K562 (cell line): ENCODE measurements at regions not wholly inside any gene's neighbourhood (a gene's known extent, or its start where the extent isn't known, plus 50 kb on each side); places are given as distances from the start of the nearest gene placed in this dataset.

Experiments
- ATAC-seq: fragments of 200-7000 bp; cut with Tn5 transposase; 3 replicates; pipeline ENCODE4 v1.9.1; 2020; ENCODE audit warnings: moderate library complexity
- BruUV-seq: library from RNA; stranded (reverse); fragments of 400-500 nt; replicated peaks from 2 replicates; lab custom pipeline; 2021; lab: Mats Ljungman, UMichigan
- CTCF ChIA-PET: fragments of 300-600 bp; formaldehyde crosslinking; extraction: SDS; loops from one replicate; lab custom pipeline; 2021; ENCODE audit warnings: low intra/inter-chr PET ratio; lab: Yijun Ruan, JAX
- POLR2A ChIA-PET: fragments of 300-600, 350-650 bp; sonication (Branson Sonifier 250); formaldehyde crosslinking; extraction: SDS; loops from one replicate; lab custom pipeline; 2021; ENCODE audit warnings: antibody characterized with exemption, inconsistent platforms; lab: Yijun Ruan, JAX
- DNase-seq, 4 experiments: peaks; one replicate each; pipeline versions ENCODE4 v3.0.0 to v3.0.0-alpha.2; 2011 to 2018; ENCODE audit warnings: low spot score in 3 of 4, mixed read lengths in 3 of 4; ENCODE audit errors: extremely low read depth in 1 of 4
- FAIRE-seq: peaks from 2 replicates; lab custom pipeline; 2011; peaks lifted over from hg19 to GRCh38; lab: Jason Lieb, UNC
- H2AFZ ChIP-seq: 2 replicates; pipeline ENCODE4 v1.6.0; 2011; ENCODE audit warnings: low read depth, low read length, control low read depth, inconsistent platforms
- H3K27ac ChIP-seq: fragments of 200-600 bp; 3 replicates; pipeline ENCODE4 v1.8.0; 2011; ENCODE audit warnings: low read depth, mild to moderate bottlenecking, control low read depth, inconsistent platforms, low read length, moderate library complexity, mixed read lengths; ENCODE audit errors: extremely low read depth
- H3K27me3 ChIP-seq, 2 experiments: fragments of 300-600 bp in 1 of 2; 2 replicates in 1 of 2; 3 replicates in 1 of 2; pipeline versions ENCODE4 v1.6.0 to v1.8.0; 2011; ENCODE audit warnings: inconsistent platforms in 2 of 2, low read length in 2 of 2, mild to moderate bottlenecking in 1 of 2, mixed read lengths in 1 of 2, moderate library complexity in 1 of 2; ENCODE audit not compliant: control insufficient read depth in 2 of 2, insufficient read depth in 2 of 2
- H3K36me3 ChIP-seq: fragments of 300-600 bp; 3 replicates; pipeline ENCODE4 v1.8.0; 2011; ENCODE audit warnings: mild to moderate bottlenecking, low read length, inconsistent platforms; ENCODE audit not compliant: control insufficient read depth, insufficient read depth
- H3K4me1 ChIP-seq, 2 experiments: fragments of 200-600 bp in 1 of 2; replicated peaks in 1 of 2; 2 replicates in 1 of 2; 3 replicates in 1 of 2; pipeline versions ENCODE4 v1.5.1 to v1.8.0; 2011; ENCODE audit warnings: inconsistent platforms in 2 of 2, low read length in 2 of 2, mild to moderate bottlenecking in 1 of 2, mixed read lengths in 1 of 2, moderate library complexity in 1 of 2; ENCODE audit not compliant: control insufficient read depth in 2 of 2, insufficient read depth in 2 of 2
- H3K4me2 ChIP-seq: 2 replicates; pipeline ENCODE4 v1.6.1; 2011; ENCODE audit warnings: low read length, control low read depth, inconsistent platforms, mixed read lengths; ENCODE audit not compliant: insufficient read depth
- H3K4me3 ChIP-seq: fragments of 200-600 bp; sonication (generic), shearing (Covaris generic); 2 replicates; pipeline ENCODE4 v1.5.1; 2016; ENCODE audit warnings: control low read depth, inconsistent platforms
- H3K79me2 ChIP-seq: fragments of 200-600 bp; 3 replicates; pipeline ENCODE4 v1.8.0; 2011; ENCODE audit warnings: low read length, inconsistent platforms; ENCODE audit not compliant: control insufficient read depth, insufficient read depth
- H3K9ac ChIP-seq, 2 experiments: 2 replicates each; pipeline versions ENCODE4 v1.6.0 to v1.6.1; 2011; ENCODE audit warnings: low read depth in 2 of 2, low read length in 2 of 2, control low read depth in 1 of 2, inconsistent platforms in 1 of 2, mild to moderate bottlenecking in 1 of 2, mixed read lengths in 1 of 2; ENCODE audit not compliant: insufficient read depth in 1 of 2
- H3K9me1 ChIP-seq: one replicate; pipeline ENCODE4 v1.6.0; 2011; ENCODE audit warnings: inconsistent platforms, mild to moderate bottlenecking, low read length, moderate library complexity; ENCODE audit not compliant: control insufficient read depth, insufficient read depth
- H3K9me3 ChIP-seq: replicated peaks from 2 replicates; pipeline ENCODE4 v1.5.1; 2011; ENCODE audit warnings: low read depth, low read length, inconsistent platforms; ENCODE audit not compliant: control insufficient read depth, insufficient read depth
- H4K20me1 ChIP-seq: replicated peaks from 2 replicates; pipeline ENCODE4 v1.6.1; 2011; ENCODE audit warnings: low read length, inconsistent platforms, mixed read lengths; ENCODE audit not compliant: control insufficient read depth, insufficient read depth
- CHD1 ChIP-seq: fragments of 200-600 bp; sonication (generic); IDR thresholded peaks from one replicate; pipeline ENCODE4 v1.6.1; 2012; ENCODE audit warnings: mild to moderate bottlenecking, moderate library complexity, low read length, inconsistent platforms
- CREB1 ChIP-seq, 2 experiments: sonication (generic) in 1 of 2; formaldehyde crosslinking in 1 of 2; IDR thresholded peaks; 2 replicates each; pipeline versions ENCODE4 v1.6.1 to v1.8.0; 2012 to 2022; ENCODE audit warnings: inconsistent platforms in 1 of 2, mild to moderate bottlenecking in 1 of 2, missing genetic modification reagents in 1 of 2, moderate library complexity in 1 of 2
- ESRRB ChIP-seq: fragments of 250-450 bp; sonication (Bioruptor Pico); IDR thresholded peaks from 2 replicates; pipeline ENCODE4 v1.5.0; 2020; ENCODE audit warnings: mild to moderate bottlenecking, moderate library complexity, borderline replicate concordance
- FOXA3 ChIP-seq, 2 experiments: fragments of 450-650 bp in 1 of 2; sonication (generic) in 1 of 2; formaldehyde crosslinking; IDR thresholded peaks in 1 of 2; conservative IDR thresholded peaks in 1 of 2; 2 replicates each; pipeline versions ENCODE4 v1.4.0 to v1.8.0; 2020 to 2022; ENCODE audit warnings: mild to moderate bottlenecking in 2 of 2, missing genetic modification reagents in 1 of 2
- FOXP1 ChIP-seq: sonication (generic); formaldehyde crosslinking; IDR thresholded peaks from 2 replicates; pipeline ENCODE4 v1.8.0; 2022; ENCODE audit warnings: mild to moderate bottlenecking, missing genetic modification reagents
- GATA2 ChIP-seq: sonication (generic); formaldehyde crosslinking; IDR thresholded peaks from 2 replicates; pipeline ENCODE4 v1.4.0; 2020; ENCODE audit warnings: mild to moderate bottlenecking, missing genetic modification reagents
- HINFP ChIP-seq: fragments of 450-650 bp; conservative IDR thresholded peaks from 2 replicates; pipeline ENCODE4 v1.6.1; 2016; ENCODE audit warnings: missing genetic modification characterization, low read depth, mild to moderate bottlenecking, control low read depth, missing compliant biosample characterization
- IRF2 ChIP-seq: sonication (generic); formaldehyde crosslinking; IDR thresholded peaks from 2 replicates; pipeline ENCODE4 v1.8.1; 2022; ENCODE audit warnings: mild to moderate bottlenecking, missing genetic modification reagents
- KAT7 ChIP-seq: sonication (generic); formaldehyde crosslinking; IDR thresholded peaks from 2 replicates; pipeline ENCODE4 v1.8.0; 2022; ENCODE audit warnings: missing genetic modification reagents, mild to moderate bottlenecking, borderline replicate concordance
- KLF6 ChIP-seq: fragments of 250-450 bp; sonication (Bioruptor Pico); IDR thresholded peaks from 2 replicates; pipeline ENCODE4 v1.4.0; 2020; ENCODE audit warnings: mild to moderate bottlenecking, moderate library complexity, borderline replicate concordance
- MAFK ChIP-seq: IDR thresholded peaks from 2 replicates; pipeline ENCODE4 v1.6.1; 2011; ENCODE audit warnings: low read length, improper control_type of control experiment
- POLR3G ChIP-seq: IDR thresholded peaks from 2 replicates; pipeline ENCODE4 v1.6.1; 2011; ENCODE audit not compliant: insufficient read length, insufficient replicate concordance; ENCODE audit errors: extremely low read depth
- PURB ChIP-seq: sonication (generic); formaldehyde crosslinking; IDR thresholded peaks from 2 replicates; pipeline ENCODE4 v1.9.0; 2021; ENCODE audit warnings: low read depth, mild to moderate bottlenecking, missing genetic modification reagents
- RFX1 ChIP-seq: fragments of 450-650 bp; IDR thresholded peaks from 2 replicates; pipeline ENCODE4 v1.6.1; 2016; ENCODE audit warnings: mild to moderate bottlenecking, moderate library complexity
- XRCC5 ChIP-seq: fragments of 200-400 bp; formaldehyde crosslinking; IDR thresholded peaks from 2 replicates; pipeline ENCODE4 v1.6.1; 2017; ENCODE audit warnings: low read depth, mild to moderate bottlenecking, low read length
- ZBTB11 ChIP-seq, 3 experiments: fragments of 200-800 bp in 1 of 3; fragments of 250-450 bp in 1 of 3; fragments of 450-650 bp in 1 of 3; sonication (Bioruptor Pico) in 1 of 3; sonication (Bioruptor generic) in 1 of 3; formaldehyde crosslinking in 1 of 3; IDR thresholded peaks; 2 replicates each; pipeline versions ENCODE4 v1.6.1 to v1.8.0; 2016 to 2022; ENCODE audit warnings: mild to moderate bottlenecking in 2 of 3, missing genetic modification characterization in 2 of 3, missing compliant biosample characterization in 1 of 3, moderate library complexity in 1 of 3
- ZNF766 ChIP-seq: fragments of 200-800 bp; sonication (Bioruptor generic); conservative IDR thresholded peaks from 2 replicates; pipeline ENCODE4 v1.6.1; 2016; ENCODE audit warnings: missing genetic modification characterization, missing compliant biosample characterization
- ZSCAN29 ChIP-seq: fragments of 450-650 bp; IDR thresholded peaks from 2 replicates; pipeline ENCODE4 v1.6.1; 2017
- WGBS: fragments of 100-300 bp; shearing (Covaris generic); methylation state at CpG from one replicate; pipeline ENCODE4 v1.1.6; 2016; ENCODE audit warnings: low coverage, mixed read lengths; ENCODE audit not compliant: insufficient coverage; ENCODE audit errors: missing lambda C conversion rate; 5-methylcytosine and 5-hydroxymethylcytosine counted together
- in situ Hi-C: fragments of 300-500 bp; cut with MboI; formaldehyde crosslinking; loops from 4 replicates; pipeline ENCODE4 v1.15.0; 2018; ENCODE audit warnings: inconsistent platforms, mixed read lengths
- intact Hi-C: fragments of 100-400 bp; cut with micrococcal nuclease; formaldehyde crosslinking; loops from 2 replicates; pipeline ENCODE4 v1.14.2; 2022

- Histone ChIP-seq H3K27me3 (no peaks in the 10 kb centered on the region), H4K20me1 (no peaks in the 10 kb centered on the region), H3K9me3 (no peaks in the 10 kb centered on the region), H3K36me3 (no peaks in the 10 kb centered on the region), H3K4me1 (peaks cover 10 to 20% of the 10 kb centered on the region in 2 experiments; a peak in 4 of 5 replicates), H3K9me1 (no peaks in the 10 kb centered on the region), H3K9ac (peak overlapping the region in 1 of 2 experiments; percentile 52; a peak in 2 of 4 replicates), H3K4me2 (peak overlapping the region; percentile 97), H3K4me3 (no peak overlapping the region), H2AFZ (peak overlapping the region; percentile 35), H3K27ac (peak overlapping the region; percentile 64; the same call in 2 of the 3 replicates), H3K79me2 (0 out of 3 replicates have a peak, but pooled peaks cover 3% of the 10 kb centered on the region)
- ATAC-seq (no peak), DNase-seq (no peak), FAIRE-seq (no peak)
- ChIA-PET CTCF (interaction anchor here (0.7 kb wide), 1 partner anchor 1957 kb away, joined by 3 read pairs; no protein-coding TSS in a partner anchor), POLR2A (interaction anchor here (0.6 to 1.4 kb wide), 7 partner anchors 10 to 132 kb away, joined by 3 to 5 read pairs (median 4); no protein-coding TSS in a partner anchor)
- intact Hi-C loops (loop anchor here (10.0 kb wide), 1 partner anchor 913 kb away; a partner anchor contains a TSS), in situ Hi-C loops (no loop called here)
- WGBS = 7% methylated on average over 2 of the region's 2 CpGs
- no TSS peak for BruUV-seq
- TF ChIP-seq MAFK (no peak), POLR3G (no peak), KLF6 (peak; percentile 13; the same call in 1 of the 2 replicates), PURB (CRISPR knock-in tag) (no peak), KAT7 (CRISPR knock-in tag) (no peak), IRF2 (CRISPR knock-in tag) (no peak), FOXP1 (CRISPR knock-in tag) (no peak), HINFP (tag) (no peak), ESRRB (CRISPR knock-in tag) (no peak), ZBTB11 (CRISPR knock-in tag; IDR thresholded peaks at IDR 0.05) (0 out of 6 replicates have a peak, but pooled peaks of 1 of the 3 experiments have one; percentile 18), CREB1 (IDR thresholded peaks at IDR 0.05) (no peak), CREB1 (CRISPR knock-in tag; IDR thresholded peaks at IDR 0.05) (no peak), RFX1 (0 out of 2 replicates have a peak, but pooled peaks have one; percentile 3), GATA2 (CRISPR knock-in tag) (no peak), ZNF766 (CRISPR knock-in tag) (0 out of 2 replicates have a peak, but pooled peaks have one; percentile 23), FOXA3 (CRISPR knock-in tag; conservative IDR thresholded peaks at IDR 0.05 in 1 of 2, IDR thresholded peaks at IDR 0.05 in 1 of 2) (peak in 1 of 2 experiments; percentile 32; a peak in 1 of 4 replicates), CHD1 (peak; percentile 2), ZSCAN29 (no peak), XRCC5 (no peak)
Measured at GRCh38 chr6:28748192-28748591, 175.6 kb downstream of the TRIM27 start.
